Panc1 (cell line): ENCODE measurements at regions not wholly inside any gene's neighbourhood (a gene's known extent, or its start where the extent isn't known, plus 50 kb on each side); places are given as distances from the start of the nearest gene placed in this dataset.

Experiments used
- ATAC-seq: fragments of 200-7000 bp; cut with Tn5 transposase; 2 replicates; pipeline ENCODE4 v1.9.1; 2020; ENCODE audit warnings: mild to moderate bottlenecking, moderate library complexity
- BruUV-seq: library from RNA; stranded (reverse); fragments of 400-500 nt; replicated peaks from 2 replicates; lab custom pipeline; 2021; lab: Mats Ljungman, UMichigan
- CTCF ChIA-PET: fragments of 300-600 bp; sonication (Branson Sonifier 250); formaldehyde crosslinking; loops from one replicate; lab custom pipeline; 2022; ENCODE audit warnings: antibody characterized with exemption; lab: Charles Lee
- POLR2A ChIA-PET: fragments of 300-600 bp; sonication (Branson Sonifier 250); formaldehyde crosslinking; loops from one replicate; lab custom pipeline; 2022; ENCODE audit warnings: antibody characterized with exemption; lab: Charles Lee
- DNase-seq: peaks from one replicate; pipeline ENCODE4 v3.0.0-alpha.2; 2010; ENCODE audit warnings: low read depth, low spot score
- H3K27ac ChIP-seq: 2 replicates; pipeline ENCODE4 v1.5.1; 2011; ENCODE audit warnings: mild to moderate bottlenecking, low read length, inconsistent platforms
- H3K27me3 ChIP-seq: fragments of 200-500 bp; sonication (Bioruptor generic); 2 replicates; pipeline ENCODE4 v1.6.0; 2014; ENCODE audit warnings: low read length, inconsistent platforms; ENCODE audit not compliant: control insufficient read depth, insufficient read depth
- H3K36me3 ChIP-seq: fragments of 200-500 bp; sonication (Bioruptor generic); 2 replicates; pipeline ENCODE4 v1.5.1; 2014; ENCODE audit warnings: inconsistent platforms, mild to moderate bottlenecking, low read length, moderate library complexity; ENCODE audit not compliant: control insufficient read depth, insufficient read depth
- H3K4me1 ChIP-seq: 2 replicates; pipeline ENCODE4 v1.5.1; 2011; ENCODE audit warnings: inconsistent platforms, mild to moderate bottlenecking, low read length, moderate library complexity; ENCODE audit not compliant: control insufficient read depth, insufficient read depth
- H3K4me3 ChIP-seq, 2 experiments: 2 replicates each; pipeline ENCODE4 v1.5.1; 2011 to 2012; ENCODE audit warnings: low read depth in 2 of 2, low read length in 2 of 2, mild to moderate bottlenecking in 2 of 2, inconsistent platforms in 1 of 2, moderate library complexity in 1 of 2
- H3K9me3 ChIP-seq: fragments of 200-500 bp; sonication (Bioruptor generic); 2 replicates; pipeline ENCODE4 v1.5.1; 2014; ENCODE audit warnings: low read depth, mild to moderate bottlenecking, inconsistent platforms, low read length, moderate library complexity; ENCODE audit not compliant: control insufficient read depth, insufficient read depth
- CTCF ChIP-seq: fragments of 450-650 bp; IDR thresholded peaks from 2 replicates; pipeline ENCODE4 v1.5.1; 2017; ENCODE audit warnings: mild to moderate bottlenecking
- POLR2AphosphoS5 ChIP-seq: IDR thresholded peaks from 2 replicates; pipeline ENCODE4 v1.6.1; 2012; ENCODE audit warnings: mild to moderate bottlenecking, low read depth, low read length, moderate library complexity
- REST ChIP-seq, 2 experiments: IDR thresholded peaks; 2 replicates each; pipeline ENCODE4 v1.6.1; 2011 to 2012; ENCODE audit warnings: low read depth in 2 of 2, control low read depth in 1 of 2, low read length in 1 of 2, mild to moderate bottlenecking in 1 of 2, moderate library complexity in 1 of 2; ENCODE audit not compliant: insufficient read depth in 1 of 2
- SIN3A ChIP-seq: IDR thresholded peaks from 2 replicates; pipeline ENCODE4 v1.6.1; 2012; ENCODE audit warnings: low read depth, mild to moderate bottlenecking, low read length, moderate library complexity, borderline replicate concordance; ENCODE audit not compliant: insufficient read depth
- TCF7L2 ChIP-seq: IDR thresholded peaks from 2 replicates; pipeline ENCODE4 v1.6.1; 2011; ENCODE audit warnings: mild to moderate bottlenecking, low read depth, low read length, inconsistent platforms
- in situ Hi-C: cut with HindIII; loops from 2 replicates; pipeline ENCODE4 v1.10.0; 2016; ENCODE audit warnings: low sequenced_read_pairs, low pct_unique_long_range_greater_than_20kb
- intact Hi-C: fragments of 100-400 bp; cut with micrococcal nuclease; formaldehyde crosslinking; loops from one replicate; pipeline ENCODE4 v1.10.0; 2022; ENCODE audit not compliant: unreplicated experiment

- in situ Hi-C loops, result no loop called here
- Histone ChIP-seq H3K36me3 (no peaks in the 10 kb centered on the region), H3K9me3 (no peaks in the 10 kb centered on the region), H3K4me3 (no peak overlapping the region), H3K27ac (peak overlapping the region; percentile 69), H3K4me1 (peaks cover 15% of the 10 kb centered on the region), H3K27me3 (no peaks in the 10 kb centered on the region)
- intact Hi-C loops, result no loop called here
- POLR2A ChIA-PET, result interaction anchor here (0.6 kb wide), 2 partner anchors 177 to 218 kb away, joined by 4 to 7 read pairs; no protein-coding TSS in a partner anchor
- CTCF ChIA-PET, result no interaction called here
- ATAC-seq, result no peak
- no TSS peak for BruUV-seq
- TF ChIP-seq POLR2AphosphoS5 (no peak), REST (IDR thresholded peaks at IDR 0.05; ENCODE audit: insufficient read depth in 1 of 2, low read depth in 2 of 2, low read length in 1 of 2) (no peak)
- DNase-seq, result peak; percentile 12
Measured at GRCh38 chr13:80083853-80084676, 256.9 kb downstream of the SPRY2 start.

- ATAC-seq (no peak), DNase-seq (no peak)
- no peak for TF ChIP-seq CTCF
- no peak for TF ChIP-seq REST (IDR thresholded peaks at IDR 0.05; ENCODE audit: insufficient read depth in 1 of 2, low read depth in 2 of 2, low read length in 1 of 2)
- TF ChIP-seq TCF7L2, result no peak
- no peak for TF ChIP-seq POLR2AphosphoS5
- no peak for TF ChIP-seq SIN3A
- ChIA-PET CTCF (no interaction called here), POLR2A (no interaction called here)
- Histone ChIP-seq H3K36me3 (no peaks in the 10 kb centered on the region), H3K4me3 (no peak overlapping the region), H3K27ac (peak overlapping the region; percentile 69), H3K4me1 (peaks cover 15% of the 10 kb centered on the region), H3K27me3 (no peaks in the 10 kb centered on the region), H3K9me3 (no peaks in the 10 kb centered on the region)
- no TSS peak for BruUV-seq
- in situ Hi-C loops (no loop called here), intact Hi-C loops (no loop called here)
Measured at GRCh38 chr13:80083081-80083852, 257.7 kb downstream of the SPRY2 start.
